OCI-LY3 (cell line): ENCODE measurements at regions not wholly inside any gene's neighbourhood (a gene's known extent, or its start where the extent isn't known, plus 50 kb on each side); places are given as distances from the start of the nearest gene placed in this dataset.

Source experiments
- EZH2phosphoT487 ChIP-seq: fragments of 200-600 bp; shearing (Covaris generic); IDR thresholded peaks from 2 replicates; pipeline ENCODE4 v1.6.1; 2018; ENCODE audit warnings: antibody characterized with exemption, mixed run types, low read depth
- TF ChIP-seq, protein P1 (sequence below): fragments of 200-600, 300-600 bp; sonication (generic); IDR thresholded peaks from 2 replicates; pipeline ENCODE4 v1.5.1; 2014; ENCODE audit warnings: antibody characterized with exemption, low read length, low read depth

DNA sequence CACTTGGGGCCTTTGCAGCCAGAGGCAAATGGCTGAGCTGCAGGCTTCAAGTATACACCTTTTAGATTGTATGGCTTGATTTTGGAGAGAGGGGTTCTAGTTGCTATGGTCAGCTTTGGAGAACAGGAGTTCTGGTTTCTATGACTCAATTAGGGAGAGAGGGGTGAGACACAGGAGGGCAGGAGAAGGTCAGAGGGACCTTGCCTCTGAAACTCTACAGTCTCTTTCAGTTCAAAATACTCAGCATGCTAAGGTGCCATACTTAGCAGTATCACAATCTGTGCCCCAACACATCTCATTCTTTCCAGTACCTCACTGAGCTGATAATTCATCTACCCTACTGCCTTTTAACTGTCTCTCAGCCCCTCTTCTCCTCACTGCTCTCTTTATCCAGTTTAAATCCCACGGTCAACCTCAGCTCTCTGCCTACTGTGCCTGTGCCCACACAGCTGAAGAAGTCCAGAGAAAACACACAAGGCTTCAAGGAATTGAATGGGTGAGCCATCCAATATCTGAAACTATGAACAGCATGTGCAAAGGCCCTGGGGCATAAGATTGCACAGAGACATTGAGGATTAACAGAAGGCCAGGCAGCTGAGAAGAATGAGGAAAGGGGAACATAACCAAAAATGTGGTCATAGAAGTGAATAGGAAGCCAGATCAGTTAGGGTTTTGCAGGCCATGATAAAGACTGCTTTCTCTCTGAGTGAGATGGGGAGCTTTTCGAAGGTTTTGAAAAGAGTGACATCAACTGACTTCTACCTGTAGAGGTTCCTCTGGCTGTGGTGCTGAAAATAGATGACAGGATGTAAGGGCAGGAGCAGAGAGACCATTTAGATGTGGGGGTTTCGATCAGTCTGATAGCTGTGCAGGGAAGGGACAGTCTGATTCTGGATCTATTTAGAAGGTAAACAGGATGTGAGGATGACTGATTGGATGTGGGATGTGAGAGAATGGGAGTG, 54.5 kb upstream of the C3orf80 start:
- TF ChIP-seq, protein P1, sequence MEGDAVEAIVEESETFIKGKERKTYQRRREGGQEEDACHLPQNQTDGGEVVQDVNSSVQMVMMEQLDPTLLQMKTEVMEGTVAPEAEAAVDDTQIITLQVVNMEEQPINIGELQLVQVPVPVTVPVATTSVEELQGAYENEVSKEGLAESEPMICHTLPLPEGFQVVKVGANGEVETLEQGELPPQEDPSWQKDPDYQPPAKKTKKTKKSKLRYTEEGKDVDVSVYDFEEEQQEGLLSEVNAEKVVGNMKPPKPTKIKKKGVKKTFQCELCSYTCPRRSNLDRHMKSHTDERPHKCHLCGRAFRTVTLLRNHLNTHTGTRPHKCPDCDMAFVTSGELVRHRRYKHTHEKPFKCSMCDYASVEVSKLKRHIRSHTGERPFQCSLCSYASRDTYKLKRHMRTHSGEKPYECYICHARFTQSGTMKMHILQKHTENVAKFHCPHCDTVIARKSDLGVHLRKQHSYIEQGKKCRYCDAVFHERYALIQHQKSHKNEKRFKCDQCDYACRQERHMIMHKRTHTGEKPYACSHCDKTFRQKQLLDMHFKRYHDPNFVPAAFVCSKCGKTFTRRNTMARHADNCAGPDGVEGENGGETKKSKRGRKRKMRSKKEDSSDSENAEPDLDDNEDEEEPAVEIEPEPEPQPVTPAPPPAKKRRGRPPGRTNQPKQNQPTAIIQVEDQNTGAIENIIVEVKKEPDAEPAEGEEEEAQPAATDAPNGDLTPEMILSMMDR, result no peak
- no peak for TF ChIP-seq EZH2phosphoT487
